HUES48 (cell line): ENCODE measurements at regions not wholly inside any gene's neighbourhood (a gene's known extent, or its start where the extent isn't known, plus 50 kb on each side); places are given as distances from the start of the nearest gene placed in this dataset.
"Not testable (repeated sequence)": the region's sequence is repeated elsewhere in the genome, so short reads cannot be mapped to it uniquely, and the experiment has no call there.

Experiments used
- H3K27ac ChIP-seq: one replicate; pipeline ENCODE4 v1.7.0; 2013; ENCODE audit warnings: low read depth, low read length, inconsistent platforms
- H3K27me3 ChIP-seq: 2 replicates; pipeline ENCODE4 v1.6.1; 2013; ENCODE audit warnings: mild to moderate bottlenecking, low read length; ENCODE audit not compliant: control insufficient read depth, insufficient read depth
- H3K36me3 ChIP-seq: 2 replicates; pipeline ENCODE4 v1.6.1; 2013; ENCODE audit warnings: low read length; ENCODE audit not compliant: control insufficient read depth, insufficient read depth
- H3K4me1 ChIP-seq: 2 replicates; pipeline ENCODE4 v1.6.1; 2013; ENCODE audit warnings: mild to moderate bottlenecking, low read length; ENCODE audit not compliant: control insufficient read depth, insufficient read depth
- H3K4me3 ChIP-seq: 2 replicates; pipeline ENCODE4 v1.5.1; 2013; ENCODE audit warnings: mild to moderate bottlenecking, low read depth, low read length
- H3K9ac ChIP-seq: 2 replicates; pipeline ENCODE4 v1.6.1; 2013; ENCODE audit warnings: mild to moderate bottlenecking, low read depth, low read length, moderate library complexity
- H3K9me3 ChIP-seq: 2 replicates; pipeline ENCODE4 v1.6.1; 2013; ENCODE audit warnings: low read length; ENCODE audit not compliant: control insufficient read depth, insufficient read depth

DNA sequence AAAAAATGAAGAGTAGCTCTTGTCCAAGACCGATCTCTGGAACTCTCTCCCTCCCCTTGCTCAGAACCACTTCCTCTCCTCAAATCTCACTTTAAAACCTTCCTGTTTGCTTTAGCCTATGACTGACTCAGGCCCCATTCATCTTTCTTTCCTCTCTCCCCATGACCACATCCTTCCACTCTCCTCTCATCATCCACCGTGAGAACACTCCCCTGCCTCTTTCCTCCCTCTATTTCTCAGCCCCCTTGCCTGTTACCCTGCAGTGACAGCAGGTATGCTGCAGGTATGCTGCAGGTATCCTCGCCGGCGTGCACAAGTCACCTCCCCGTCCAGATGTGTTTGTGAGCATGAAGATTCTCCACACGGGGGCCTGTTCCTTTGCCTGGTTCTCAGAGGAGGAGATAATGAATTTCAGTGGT is 505.3 kb downstream of the CCDC171 start:
- Histone ChIP-seq H3K27me3 (no peaks in the 10 kb centered on the region), H3K4me3 (no peak overlapping the region), H3K9me3 (no peaks in the 10 kb centered on the region), H3K4me1 (peaks cover 24% of the 10 kb centered on the region), H3K36me3 (no peaks in the 10 kb centered on the region), H3K9ac (no peak overlapping the region), H3K27ac (no peak overlapping the region)

DNA sequence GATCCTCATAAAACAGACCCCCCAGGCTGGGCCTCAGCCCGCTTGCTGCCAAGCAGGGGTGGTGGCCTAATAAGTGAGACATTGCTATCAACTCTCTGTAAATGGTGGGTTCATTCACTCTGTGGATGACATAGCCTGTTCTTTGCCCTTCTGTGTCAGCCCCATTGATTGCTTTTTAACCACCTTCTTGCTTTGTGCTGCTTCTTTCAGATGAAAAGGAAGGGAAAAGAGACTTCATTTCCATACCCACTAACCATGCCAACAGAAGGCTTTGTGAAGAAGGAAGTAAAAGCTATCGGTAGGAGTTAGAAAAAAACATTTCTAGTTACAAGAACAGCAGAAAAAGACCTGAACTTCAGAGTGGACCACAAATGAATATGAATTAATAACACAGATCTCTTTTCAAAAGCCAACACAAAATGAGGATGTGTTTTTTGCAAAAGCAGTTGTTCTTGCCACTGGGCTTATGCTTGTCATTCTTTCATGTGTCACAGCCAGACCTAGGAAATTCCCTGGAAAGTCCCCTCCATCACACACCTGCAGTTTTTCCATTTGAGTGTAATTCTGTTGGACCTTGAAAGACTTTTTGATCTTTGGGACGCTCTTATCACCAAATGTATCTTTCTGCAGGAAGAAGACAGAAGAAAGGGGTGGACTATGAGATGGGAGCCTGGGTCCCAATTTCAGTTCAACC is 507.7 kb downstream of the CCDC171 start:
- peaks cover 24% of the 10 kb centered on the region for H3K4me1 ChIP-seq
- H3K4me3 ChIP-seq, result no peak overlapping the region
- no peaks in the 10 kb centered on the region for H3K27me3 ChIP-seq
- H3K9me3 ChIP-seq, result no peaks in the 10 kb centered on the region
- no peak overlapping the region for H3K9ac ChIP-seq
- peak overlapping the region; percentile 59 for H3K27ac ChIP-seq
- no peaks in the 10 kb centered on the region for H3K36me3 ChIP-seq

DNA sequence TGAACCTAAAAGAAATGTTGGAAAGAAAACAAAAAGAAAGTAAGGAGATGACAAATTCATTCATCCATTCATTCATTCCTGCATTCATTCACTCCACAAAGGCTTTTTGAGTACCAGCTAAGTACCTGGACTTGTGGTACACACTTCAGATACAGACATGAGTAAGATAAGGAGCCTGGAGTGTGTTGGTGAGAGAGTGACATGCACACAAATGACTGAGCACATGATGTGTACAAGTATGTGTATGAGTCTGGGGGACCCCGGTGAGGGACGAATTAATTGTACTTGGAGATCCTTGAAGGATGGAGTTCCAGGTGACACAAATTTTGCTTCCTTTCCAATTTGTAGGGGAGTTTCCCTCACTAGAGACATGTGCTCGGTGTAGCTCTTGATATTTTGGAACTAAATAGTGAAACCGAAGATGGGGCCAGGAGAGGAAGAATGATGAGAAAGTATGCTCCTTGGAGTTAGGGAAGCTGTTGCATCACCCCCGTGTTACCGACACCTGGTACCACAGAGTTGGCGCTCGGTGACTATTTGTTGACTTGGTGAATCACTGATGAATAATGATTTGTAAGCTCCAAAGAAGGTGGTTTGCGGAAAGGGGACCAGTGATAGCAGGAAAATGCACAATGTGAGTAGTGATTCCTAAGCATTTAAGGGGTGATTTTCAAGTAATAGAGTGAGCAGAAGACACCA is 509.8 kb downstream of the CCDC171 start:
- H3K4me3 ChIP-seq, result no peak overlapping the region
- H3K4me1 ChIP-seq, result peaks cover 21% of the 10 kb centered on the region
- no peaks in the 10 kb centered on the region for H3K36me3 ChIP-seq
- H3K27ac ChIP-seq, result no peak overlapping the region
- no peak overlapping the region for H3K9ac ChIP-seq
- H3K9me3 ChIP-seq, result no peaks in the 10 kb centered on the region
- H3K27me3 ChIP-seq, result no peaks in the 10 kb centered on the region

DNA sequence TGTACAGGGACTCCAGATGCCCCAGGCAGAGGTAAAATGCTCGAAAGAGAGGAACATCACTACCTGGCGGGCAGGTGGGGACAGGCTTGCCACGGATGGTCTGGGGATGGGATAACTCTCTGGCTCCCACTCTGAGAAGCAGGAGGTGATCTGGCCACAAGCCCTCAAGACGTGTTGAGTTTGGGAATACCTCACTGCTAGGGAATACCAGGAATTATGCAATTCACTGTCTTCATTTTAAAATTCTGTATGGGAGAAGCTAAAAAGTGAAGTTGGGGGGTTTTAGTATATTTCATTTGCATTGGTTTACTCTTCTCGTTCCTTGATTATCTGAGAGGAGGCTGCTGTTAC is 510.4 kb downstream of the CCDC171 start:
- Histone ChIP-seq H3K27me3 (no peaks in the 10 kb centered on the region), H3K27ac (no peak overlapping the region), H3K4me3 (no peak overlapping the region), H3K36me3 (no peaks in the 10 kb centered on the region), H3K9me3 (no peaks in the 10 kb centered on the region), H3K4me1 (peaks cover 17% of the 10 kb centered on the region), H3K9ac (no peak overlapping the region)

DNA sequence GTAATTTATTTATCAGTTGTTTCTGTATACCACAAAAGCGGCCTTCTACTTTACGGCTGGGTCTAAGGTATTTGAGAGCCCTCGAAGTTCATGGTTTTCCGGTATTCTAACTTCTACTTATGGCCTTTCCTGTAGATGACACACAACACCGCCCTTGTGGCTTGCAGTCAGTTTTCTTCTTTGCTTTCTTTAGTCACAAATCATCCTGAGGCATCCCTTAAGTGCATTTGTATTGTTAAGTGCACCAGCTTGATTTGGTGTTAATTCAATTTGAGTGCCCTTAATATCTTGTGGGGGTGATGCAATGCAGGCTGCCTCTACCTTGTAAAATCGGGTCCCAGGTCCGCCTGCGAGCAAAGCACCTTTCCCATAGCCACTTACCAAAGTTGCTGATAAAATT is 511.9 kb downstream of the CCDC171 start:
- H3K9me3 ChIP-seq, result no peaks in the 10 kb centered on the region
- H3K36me3 ChIP-seq, result no peaks in the 10 kb centered on the region
- no peak overlapping the region for H3K9ac ChIP-seq
- peaks cover 12% of the 10 kb centered on the region for H3K4me1 ChIP-seq
- H3K27me3 ChIP-seq, result no peaks in the 10 kb centered on the region
- H3K27ac ChIP-seq, result no peak overlapping the region
- H3K4me3 ChIP-seq, result no peak overlapping the region

DNA sequence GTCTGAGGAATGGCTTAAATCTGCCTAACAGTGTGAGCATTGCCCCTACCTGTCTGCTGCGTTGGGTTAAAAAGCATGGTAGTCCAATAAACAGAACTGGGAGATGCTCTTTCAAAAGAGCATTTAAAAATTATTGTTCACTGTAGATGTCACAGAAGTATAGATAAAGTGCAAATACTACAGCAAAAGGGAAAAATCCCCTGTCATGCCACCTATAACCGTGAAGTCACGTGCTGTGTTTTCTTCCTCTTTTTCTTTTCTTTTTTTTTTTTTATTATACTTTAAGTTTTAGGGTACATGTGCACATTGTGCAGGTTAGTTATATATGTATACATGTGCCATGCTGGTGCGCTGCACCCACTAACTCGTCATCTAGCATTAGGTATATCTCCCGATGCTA is 513.4 kb downstream of the CCDC171 start:
- not testable (repeated sequence) for H3K27ac ChIP-seq, H3K36me3 ChIP-seq, H3K9me3 ChIP-seq, H3K27me3 ChIP-seq, H3K4me1 ChIP-seq, H3K9ac ChIP-seq, H3K4me3 ChIP-seq

DNA sequence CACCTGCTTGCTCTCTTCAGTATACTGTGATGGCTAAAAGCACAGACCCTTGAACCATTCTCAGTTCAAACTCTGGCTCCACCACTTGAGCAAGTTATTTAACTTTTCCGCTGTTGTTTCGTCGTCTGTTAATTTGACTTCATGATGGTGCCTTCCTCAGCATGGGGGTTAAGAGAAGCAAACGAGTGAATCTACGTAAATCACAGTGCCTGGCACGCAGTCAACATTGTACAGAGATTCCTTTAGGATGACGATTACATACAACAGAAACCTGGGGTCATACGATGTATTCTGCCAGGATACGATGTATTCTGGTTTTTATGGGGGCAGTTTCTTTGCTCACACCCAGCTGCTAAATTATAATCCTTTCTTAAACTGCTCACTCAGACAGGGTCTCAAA is 515.6 kb downstream of the CCDC171 start:
- no peaks in the 10 kb centered on the region for H3K4me1 ChIP-seq
- H3K27me3 ChIP-seq, result no peaks in the 10 kb centered on the region
- no peak overlapping the region for H3K9ac ChIP-seq
- no peak overlapping the region for H3K4me3 ChIP-seq
- H3K27ac ChIP-seq, result no peak overlapping the region
- no peaks in the 10 kb centered on the region for H3K9me3 ChIP-seq
- no peaks in the 10 kb centered on the region for H3K36me3 ChIP-seq

DNA sequence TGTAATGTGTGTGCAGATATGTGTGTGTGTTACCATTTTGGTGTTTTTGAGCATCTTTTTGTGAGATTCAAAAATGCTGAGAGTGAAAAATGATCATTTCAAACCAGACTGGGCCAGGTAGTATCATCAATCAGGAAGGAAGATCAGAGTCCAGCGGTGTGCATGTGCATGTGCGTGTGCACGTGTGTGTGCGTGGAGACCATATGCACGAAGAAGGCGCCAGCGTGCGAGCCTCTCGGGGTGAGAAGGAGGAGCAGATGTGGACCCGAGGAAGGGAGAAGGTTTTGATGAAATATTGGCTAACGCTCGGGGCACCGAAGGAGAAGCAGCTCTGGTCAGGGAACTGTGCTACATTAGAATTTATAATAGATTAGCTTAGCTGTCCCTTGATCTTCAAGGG is 516.4 kb downstream of the CCDC171 start:
- no peak overlapping the region for H3K27ac ChIP-seq
- no peak overlapping the region for H3K4me3 ChIP-seq
- no peaks in the 10 kb centered on the region for H3K36me3 ChIP-seq
- H3K9me3 ChIP-seq, result no peaks in the 10 kb centered on the region
- H3K4me1 ChIP-seq, result no peaks in the 10 kb centered on the region
- no peak overlapping the region for H3K9ac ChIP-seq
- H3K27me3 ChIP-seq, result no peaks in the 10 kb centered on the region

DNA sequence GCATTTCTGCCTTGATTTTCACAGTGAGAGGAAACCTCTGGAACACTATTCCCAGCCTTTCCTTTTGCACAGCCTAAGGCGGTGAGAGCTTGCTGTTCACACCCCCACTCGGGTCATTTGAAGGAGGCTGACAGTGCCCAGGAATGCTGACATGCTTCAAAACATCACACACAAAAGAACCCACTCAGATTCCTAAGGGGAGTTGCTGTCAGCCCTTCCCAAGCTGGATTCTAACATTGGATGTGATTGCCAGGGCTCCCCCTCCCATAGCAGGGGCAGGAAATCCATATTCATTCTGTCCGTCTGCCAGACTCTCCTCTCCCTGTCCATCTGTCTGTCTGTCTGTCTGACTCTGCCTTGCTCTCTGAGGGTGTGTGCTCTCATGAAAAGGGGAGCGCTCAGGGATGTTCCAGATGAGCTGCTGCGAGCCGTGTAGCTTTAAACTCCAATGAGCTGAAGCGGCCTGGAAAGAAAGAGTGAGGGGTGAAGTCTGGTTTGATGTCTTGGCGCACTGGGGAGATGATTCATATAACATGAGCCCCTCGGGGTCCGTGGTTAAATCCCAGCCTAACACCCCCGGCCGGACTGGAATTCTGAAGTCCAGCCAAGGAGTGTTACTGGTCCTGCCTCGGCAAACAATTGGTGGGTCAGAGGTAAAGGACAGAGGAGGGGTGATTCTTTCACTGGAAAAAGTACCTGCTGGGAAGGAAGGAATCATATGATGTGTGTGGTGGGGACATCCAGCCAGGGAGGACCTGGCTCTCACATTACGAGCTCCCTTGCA is 517.0 kb downstream of the CCDC171 start:
- H3K4me1 ChIP-seq, result no peaks in the 10 kb centered on the region
- H3K4me3 ChIP-seq, result no peak overlapping the region
- H3K27ac ChIP-seq, result no peak overlapping the region
- no peak overlapping the region for H3K9ac ChIP-seq
- H3K27me3 ChIP-seq, result no peaks in the 10 kb centered on the region
- no peaks in the 10 kb centered on the region for H3K9me3 ChIP-seq
- H3K36me3 ChIP-seq, result no peaks in the 10 kb centered on the region

DNA sequence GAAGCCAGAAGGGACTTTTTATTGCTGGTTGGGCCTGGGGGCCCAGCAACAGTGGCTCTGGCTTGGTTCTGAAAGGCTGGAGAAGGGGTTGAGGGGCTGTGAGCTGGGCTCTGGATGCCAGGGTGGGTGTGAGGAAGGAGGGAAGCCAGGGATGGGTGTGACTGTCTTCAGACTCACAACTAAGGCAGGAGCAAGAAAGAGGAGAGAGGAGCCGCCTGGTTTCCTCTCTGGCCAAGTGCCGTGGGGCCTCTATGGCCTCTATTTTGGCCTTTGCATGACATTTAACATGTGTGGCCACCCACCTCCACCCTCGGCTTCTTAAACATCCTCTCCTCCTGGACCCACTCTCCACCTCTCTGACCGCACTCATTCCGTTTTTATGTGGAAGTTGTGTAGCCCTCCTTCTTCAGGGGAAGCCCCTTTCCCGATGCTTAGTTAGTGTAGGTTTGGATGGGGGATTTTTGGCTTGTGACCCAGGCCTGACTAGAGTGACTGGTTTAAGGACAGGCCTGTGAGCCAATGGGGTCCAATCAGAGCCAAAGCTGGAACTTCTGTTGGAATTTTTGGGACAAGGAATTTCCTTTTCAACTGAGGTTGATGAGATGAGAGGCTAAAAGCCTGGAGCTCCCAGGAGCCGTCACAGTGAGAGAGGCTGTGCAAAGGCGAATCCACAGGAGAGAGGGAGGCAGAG is 517.8 kb downstream of the CCDC171 start:
- Histone ChIP-seq H3K9me3 (no peaks in the 10 kb centered on the region), H3K27me3 (no peaks in the 10 kb centered on the region), H3K27ac (no peak overlapping the region), H3K4me1 (no peaks in the 10 kb centered on the region), H3K9ac (no peak overlapping the region), H3K4me3 (no peak overlapping the region), H3K36me3 (no peaks in the 10 kb centered on the region)

DNA sequence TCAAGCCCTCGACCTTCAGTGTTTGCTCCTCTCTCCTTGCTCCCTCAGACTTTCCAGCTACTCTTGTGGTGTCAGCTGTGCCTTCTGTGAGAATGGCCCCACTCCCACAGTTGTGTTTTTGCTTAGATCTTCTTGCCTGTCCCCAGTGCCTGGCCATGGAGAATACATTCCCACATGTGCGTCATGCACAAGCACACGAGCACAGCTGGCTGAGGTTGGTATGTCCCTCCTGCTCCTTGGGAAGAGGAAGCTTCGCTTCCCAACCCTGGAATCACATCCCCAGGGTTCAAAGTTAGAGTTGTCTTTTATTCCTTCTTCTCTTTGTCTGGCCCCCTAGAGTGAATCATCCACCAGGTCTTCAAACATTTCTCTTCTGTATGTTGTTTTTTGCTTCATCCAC is 518.6 kb downstream of the CCDC171 start:
- Histone ChIP-seq H3K4me3 (no peak overlapping the region), H3K27ac (no peak overlapping the region), H3K9ac (no peak overlapping the region), H3K36me3 (no peaks in the 10 kb centered on the region), H3K27me3 (no peaks in the 10 kb centered on the region), H3K4me1 (no peaks in the 10 kb centered on the region), H3K9me3 (no peaks in the 10 kb centered on the region)
